ENCODE measurements at regions not wholly inside any gene's neighbourhood (a gene's known extent, or its start where the extent isn't known, plus 50 kb on each side); places are given as distances from the start of the nearest gene placed in this dataset.
"Not testable (repeated sequence)": the region's sequence is repeated elsewhere in the genome, so short reads cannot be mapped to it uniquely, and the experiment has no call there.

- TF ChIP-seq CUX1 (IDR thresholded peaks at IDR 0.05; ENCODE audit: insufficient replicate concordance, low read depth, low read length) (no peak), PRDM15 (CRISPR knock-in tag; IDR thresholded peaks at IDR 0.05) (no peak), ZNF274 (IDR thresholded peaks at IDR 0.05; ENCODE audit: insufficient read depth, insufficient read length) (no peak), PML (IDR thresholded peaks at IDR 0.05; ENCODE audit: low read length) (no peak), MYC (IDR thresholded peaks at IDR 0.05; ENCODE audit: insufficient read depth, insufficient read length, insufficient replicate concordance, low read length, severe bottlenecking) (no peak), ZNF384 (IDR thresholded peaks at IDR 0.05; ENCODE audit: borderline replicate concordance, low read depth, low read length) (no peak), NFXL1 (IDR thresholded peaks at IDR 0.05; ENCODE audit: borderline replicate concordance) (no peak)
Measured at GRCh38 chr7:79598351-79598750, 144.9 kb upstream of the MAGI2 start (continued).

- H3K9me3 ChIP-seq (replicated peaks; ENCODE audit: control insufficient read depth, insufficient read depth, low read length); in situ Hi-C loops (cut with MboI); intact Hi-C loops (cut with micrococcal nuclease; ENCODE audit: unreplicated experiment): not testable (repeated sequence)
Measured at GRCh38 chr7:79594671-79595070, 141.2 kb upstream of the MAGI2 start.

More at GRCh38 chr7:79594671-79595070, 141.2 kb upstream of the MAGI2 start:
- H3K4me3 ChIP-seq; H4K20me1 ChIP-seq (ENCODE audit: control insufficient read depth, insufficient read depth); H3K27ac ChIP-seq (ENCODE audit: control insufficient read depth, insufficient read depth); H3K79me2 ChIP-seq (ENCODE audit: control insufficient read depth, insufficient read depth, low read length); ATAC-seq; H3K9ac ChIP-seq (ENCODE audit: control insufficient read depth, insufficient read depth, low read length); H3K27me3 ChIP-seq (replicated peaks in 1 of 2; ENCODE audit: control insufficient read depth in 2 of 2, insufficient read depth in 2 of 2, low read length in 1 of 2); H2AFZ ChIP-seq (ENCODE audit: control insufficient read depth, low read depth, low read length); FAIRE-seq; H3K4me2 ChIP-seq (ENCODE audit: control insufficient read depth, insufficient read depth); H3K36me3 ChIP-seq (ENCODE audit: control insufficient read depth in 2 of 2, insufficient read depth in 2 of 2, low read length in 1 of 2); CTCF ChIA-PET; SMC1A ChIA-PET (ENCODE audit: uncharacterized antibody, unreplicated experiment); BruUV-seq (replicated peaks); DNase-seq (ENCODE audit: low read depth, low spot score); RAD21 ChIA-PET (ENCODE audit: unreplicated experiment); H3K4me1 ChIP-seq (ENCODE audit: control insufficient read depth, insufficient read depth, low read length); POLR2A ChIA-PET: not testable (repeated sequence)
- WGBS (ENCODE audit: insufficient coverage, insufficient replicate concordance, low lambda C conversion rate, missing lambda C conversion rate) = 0% methylated on average over 5 of the region's 5 CpGs
